ENCODE measurements at regions not wholly inside any gene's neighbourhood (a gene's known extent, or its start where the extent isn't known, plus 50 kb on each side); places are given as distances from the start of the nearest gene placed in this dataset.

DNA sequence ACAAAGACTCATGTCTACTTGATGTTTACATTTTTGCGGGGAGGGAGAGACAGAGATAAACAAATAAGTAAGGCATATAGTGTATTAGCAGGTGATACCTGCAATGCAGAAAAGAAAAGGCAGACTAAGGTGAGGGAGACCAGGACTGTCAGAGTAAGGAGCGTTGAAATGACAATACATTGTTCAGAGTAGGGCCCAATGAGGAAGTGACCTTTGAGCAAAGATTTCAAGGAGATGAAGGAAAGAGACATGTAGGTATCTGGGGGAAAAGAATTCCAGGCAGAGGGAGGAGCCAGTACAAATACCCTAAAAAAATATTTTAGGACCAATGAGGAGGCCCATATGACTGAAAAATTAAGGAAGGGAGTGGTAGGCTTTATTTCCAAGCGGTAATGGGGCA is 162.7 kb upstream of the PRSS1 start:
- CTCF ChIA-PET = interaction anchor here (0.9 to 1.4 kb wide), 4 partner anchors 24 to 120 kb away, joined by 3 to 5 read pairs (median 4); no protein-coding TSS in a partner anchor
- DNase-seq (no peak), ATAC-seq (replicated peaks in 1 of 4) (no peak)
- H3K4me1 ChIP-seq (ENCODE audit: control insufficient read depth in 1 of 2, extremely low read depth in 1 of 2, insufficient read depth in 2 of 2, low read length in 2 of 2) = peaks cover under 1% of the 10 kb centered on the region in 2 experiments
- H3K27ac ChIP-seq (ENCODE audit: low read length) = no peak overlapping the region
- WGBS (ENCODE audit: insufficient coverage) = 100% methylated on average over 3 of the region's 3 CpGs
- H3K9me3 ChIP-seq = no peaks in the 10 kb centered on the region
- H3K27me3 Mint-ChIP-seq = no peaks in the 10 kb centered on the region
- H3K27me3 ChIP-seq (replicated peaks in 1 of 2; ENCODE audit: control insufficient read depth in 2 of 2, extremely low read depth in 1 of 2, insufficient read depth in 2 of 2, low read length in 1 of 2) = no peaks in the 10 kb centered on the region
- H3K9me3 Mint-ChIP-seq = no peaks in the 10 kb centered on the region
- POLR2A ChIA-PET = no interaction called here
- H3K36me3 Mint-ChIP-seq = no peaks in the 10 kb centered on the region
- no peak overlapping the region for H3K4me3 Mint-ChIP-seq
- no peak overlapping the region for H3K4me3 ChIP-seq (ENCODE audit: control insufficient read depth in 1 of 2, extremely low read depth in 1 of 2, low read length in 1 of 2)
- peaks cover 9 to 16% (median 11%) of the 10 kb centered on the region in 3 donors for H3K4me1 Mint-ChIP-seq
- no peaks in the 10 kb centered on the region for H3K36me3 ChIP-seq (ENCODE audit: control insufficient read depth in 2 of 2, extremely low read depth in 1 of 2, insufficient read depth in 1 of 2, low read length in 1 of 2)
- H3K27ac Mint-ChIP-seq = no peak overlapping the region

DNA sequence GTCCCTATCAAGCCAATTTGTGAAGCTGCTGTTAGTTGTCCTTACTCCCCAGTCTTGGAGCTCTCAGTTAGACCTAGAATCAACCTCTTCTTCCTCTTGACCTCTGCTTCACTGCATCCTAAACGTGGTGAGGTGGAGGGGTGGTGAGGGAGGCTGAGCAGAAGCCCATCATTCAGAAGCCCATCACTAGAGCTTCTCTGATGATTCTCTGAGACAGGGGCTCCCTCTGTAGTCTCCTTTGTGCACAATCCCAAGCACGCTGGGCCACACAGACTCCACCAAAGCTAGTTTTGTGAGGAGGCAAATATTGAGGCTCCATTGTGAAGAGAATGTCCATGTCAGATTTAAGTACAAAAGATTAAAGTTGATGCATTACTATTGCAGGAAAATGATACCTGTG is 163.8 kb upstream of the PRSS1 start:
- Mint-ChIP-seq H3K4me3 (no peak overlapping the region), H3K36me3 (no peaks in the 10 kb centered on the region), H3K9me3 (no peaks in the 10 kb centered on the region), H3K27ac (peak overlapping the region in 1 of 2 donors; percentile 5), H3K4me1 (peaks cover 20 to 23% (median 22%) of the 10 kb centered on the region in 3 donors), H3K27me3 (no peaks in the 10 kb centered on the region)
- no peak for ATAC-seq (replicated peaks in 1 of 4)
- no peak for DNase-seq
- H3K4me3 ChIP-seq (ENCODE audit: control insufficient read depth in 1 of 2, extremely low read depth in 1 of 2, low read length in 1 of 2) = no peak overlapping the region
- POLR2A ChIA-PET = no interaction called here
- H3K36me3 ChIP-seq (ENCODE audit: control insufficient read depth in 2 of 2, extremely low read depth in 1 of 2, insufficient read depth in 1 of 2, low read length in 1 of 2) = no peaks in the 10 kb centered on the region
- H3K4me1 ChIP-seq (ENCODE audit: control insufficient read depth in 1 of 2, extremely low read depth in 1 of 2, insufficient read depth in 2 of 2, low read length in 2 of 2) = peaks cover 4 to 10% of the 10 kb centered on the region in 2 experiments
- CTCF ChIA-PET = interaction anchor here in 1 of 2 donors (0.5 kb wide), 1 partner anchor 423 kb away, joined by 3 read pairs; no protein-coding TSS in a partner anchor
- H3K9me3 ChIP-seq = no peaks in the 10 kb centered on the region
- H3K27ac ChIP-seq (ENCODE audit: low read length) = no peak overlapping the region
- no peaks in the 10 kb centered on the region for H3K27me3 ChIP-seq (replicated peaks in 1 of 2; ENCODE audit: control insufficient read depth in 2 of 2, extremely low read depth in 1 of 2, insufficient read depth in 2 of 2, low read length in 1 of 2)
- WGBS (ENCODE audit: insufficient coverage) = no CpG with 5 or more reads among the region's 2 CpGs

DNA sequence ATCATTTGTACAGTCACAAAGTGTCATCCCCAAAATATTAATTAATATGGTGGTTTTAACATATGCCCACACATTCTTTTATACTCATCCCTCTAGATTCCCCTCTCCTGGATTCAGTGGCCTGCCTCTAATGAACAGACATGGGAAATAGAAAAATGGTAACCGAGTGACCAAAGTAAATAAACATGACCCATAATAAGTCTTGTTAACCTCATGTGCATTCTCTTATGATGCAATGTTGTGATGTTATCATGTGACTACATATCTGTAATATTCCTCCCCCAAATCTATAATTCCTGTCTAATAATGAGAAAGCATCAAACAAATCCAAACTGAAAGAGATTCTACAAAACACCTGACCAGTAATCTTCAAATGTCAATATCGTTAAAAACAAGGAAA is 164.5 kb upstream of the PRSS1 start:
- Mint-ChIP-seq H3K36me3 (no peaks in the 10 kb centered on the region), H3K4me1 (peaks cover 22 to 30% (median 26%) of the 10 kb centered on the region in 3 donors), H3K4me3 (no peak overlapping the region), H3K27ac (no peak overlapping the region), H3K9me3 (no peaks in the 10 kb centered on the region), H3K27me3 (no peaks in the 10 kb centered on the region)
- POLR2A ChIA-PET = no interaction called here
- DNase-seq (no peak), ATAC-seq (replicated peaks in 1 of 4) (no peak)
- no peak overlapping the region for H3K4me3 ChIP-seq (ENCODE audit: control insufficient read depth in 1 of 2, extremely low read depth in 1 of 2, low read length in 1 of 2)
- H3K36me3 ChIP-seq (ENCODE audit: control insufficient read depth in 2 of 2, extremely low read depth in 1 of 2, insufficient read depth in 1 of 2, low read length in 1 of 2) = no peaks in the 10 kb centered on the region
- no CpG with 5 or more reads among the region's 2 CpGs for WGBS (ENCODE audit: insufficient coverage)
- CTCF ChIA-PET = interaction anchor here in 1 of 2 donors (0.5 kb wide), 1 partner anchor 423 kb away, joined by 3 read pairs; no protein-coding TSS in a partner anchor
- no peaks in the 10 kb centered on the region for H3K27me3 ChIP-seq (replicated peaks in 1 of 2; ENCODE audit: control insufficient read depth in 2 of 2, extremely low read depth in 1 of 2, insufficient read depth in 2 of 2, low read length in 1 of 2)
- no peaks in the 10 kb centered on the region for H3K9me3 ChIP-seq
- H3K4me1 ChIP-seq (ENCODE audit: control insufficient read depth in 1 of 2, extremely low read depth in 1 of 2, insufficient read depth in 2 of 2, low read length in 2 of 2) = peaks cover 4 to 10% of the 10 kb centered on the region in 2 experiments
- no peak overlapping the region for H3K27ac ChIP-seq (ENCODE audit: low read length)

DNA sequence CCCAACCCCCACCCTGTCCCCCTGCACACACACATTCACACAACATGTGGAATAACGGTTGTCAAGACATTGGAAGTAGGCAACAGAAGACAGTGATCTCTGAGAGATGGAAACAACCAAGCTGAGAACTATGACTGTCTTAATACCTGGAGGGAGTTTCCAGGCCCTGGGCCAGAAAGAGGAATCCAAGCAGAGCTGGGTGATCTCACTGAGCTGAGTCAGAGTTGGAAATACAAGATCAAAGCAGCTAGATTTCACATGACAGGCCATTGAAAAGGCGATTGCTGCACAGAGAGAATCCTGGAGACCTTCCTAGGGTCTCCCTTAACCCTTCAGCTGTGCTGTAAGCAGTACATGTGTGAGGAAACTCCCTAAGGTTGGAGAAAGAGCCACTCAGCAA is 165.8 kb upstream of the PRSS1 start:
- no peaks in the 10 kb centered on the region for H3K36me3 Mint-ChIP-seq
- DNase-seq (peak in 1 of 35 experiments; percentile 26), ATAC-seq (replicated peaks in 1 of 4) (peak in 1 of 4 experiments; percentile 39)
- no peak overlapping the region for H3K27ac ChIP-seq (ENCODE audit: low read length)
- H3K9me3 Mint-ChIP-seq = no peaks in the 10 kb centered on the region
- H3K27ac Mint-ChIP-seq = no peak overlapping the region
- peaks cover 4 to 10% of the 10 kb centered on the region in 2 experiments for H3K4me1 ChIP-seq (ENCODE audit: control insufficient read depth in 1 of 2, extremely low read depth in 1 of 2, insufficient read depth in 2 of 2, low read length in 2 of 2)
- ChIA-PET POLR2A (no interaction called here), CTCF (no interaction called here)
- no peaks in the 10 kb centered on the region for H3K27me3 Mint-ChIP-seq
- H3K27me3 ChIP-seq (replicated peaks in 1 of 2; ENCODE audit: control insufficient read depth in 2 of 2, extremely low read depth in 1 of 2, insufficient read depth in 2 of 2, low read length in 1 of 2) = no peaks in the 10 kb centered on the region
- H3K36me3 ChIP-seq (ENCODE audit: control insufficient read depth in 2 of 2, extremely low read depth in 1 of 2, insufficient read depth in 1 of 2, low read length in 1 of 2) = no peaks in the 10 kb centered on the region
- no peaks in the 10 kb centered on the region for H3K9me3 ChIP-seq
- no peak overlapping the region for H3K4me3 ChIP-seq (ENCODE audit: control insufficient read depth in 1 of 2, extremely low read depth in 1 of 2, low read length in 1 of 2)
- no CpG with 5 or more reads among the region's 2 CpGs for WGBS (ENCODE audit: insufficient coverage)
- H3K4me1 Mint-ChIP-seq = peaks cover 22 to 34% (median 28%) of the 10 kb centered on the region in 3 donors
- H3K4me3 Mint-ChIP-seq = no peak overlapping the region

DNA sequence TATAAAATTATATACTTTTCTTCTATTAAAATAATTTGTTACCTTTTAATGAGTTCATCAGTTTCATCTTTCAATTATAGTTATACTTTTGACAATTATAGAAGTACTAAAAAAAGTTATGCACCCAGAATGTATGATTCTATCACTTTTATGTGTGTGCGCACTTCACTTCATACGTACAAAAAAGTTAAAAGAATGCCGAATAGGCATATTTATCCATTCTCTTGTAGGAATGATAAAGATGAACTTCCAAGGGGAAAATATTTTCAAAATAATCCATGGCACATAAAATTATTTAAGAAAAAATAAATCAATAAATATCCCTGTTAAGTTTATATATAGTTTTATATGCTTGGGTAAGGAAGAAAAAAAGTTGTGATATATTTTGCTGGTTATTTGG is 166.9 kb upstream of the PRSS1 start:
- Histone ChIP-seq H3K36me3 (ENCODE audit: control insufficient read depth in 2 of 2, extremely low read depth in 1 of 2, insufficient read depth in 1 of 2, low read length in 1 of 2) (no peaks in the 10 kb centered on the region), H3K27ac (ENCODE audit: low read length) (no peak overlapping the region), H3K9me3 (no peaks in the 10 kb centered on the region), H3K27me3 (replicated peaks in 1 of 2; ENCODE audit: control insufficient read depth in 2 of 2, extremely low read depth in 1 of 2, insufficient read depth in 2 of 2, low read length in 1 of 2) (no peaks in the 10 kb centered on the region), H3K4me1 (ENCODE audit: control insufficient read depth in 1 of 2, extremely low read depth in 1 of 2, insufficient read depth in 2 of 2, low read length in 2 of 2) (peaks cover 4 to 10% of the 10 kb centered on the region in 2 experiments), H3K4me3 (ENCODE audit: control insufficient read depth in 1 of 2, extremely low read depth in 1 of 2, low read length in 1 of 2) (no peak overlapping the region)
- H3K4me1 Mint-ChIP-seq = peaks cover 20 to 33% (median 26%) of the 10 kb centered on the region in 3 donors
- ChIA-PET POLR2A (interaction anchor here in 1 of 2 donors (0.7 kb wide), 1 partner anchor 49 kb away, joined by 4 read pairs; no protein-coding TSS in a partner anchor), CTCF (interaction anchor here in 1 of 2 donors (0.7 kb wide), 1 partner anchor 67 kb away, joined by 4 read pairs; no protein-coding TSS in a partner anchor)
- DNase-seq = no peak
- H3K4me3 Mint-ChIP-seq = no peak overlapping the region
- no peaks in the 10 kb centered on the region for H3K27me3 Mint-ChIP-seq
- H3K9me3 Mint-ChIP-seq = no peaks in the 10 kb centered on the region
- no peak for ATAC-seq (replicated peaks in 1 of 4)
- no peaks in the 10 kb centered on the region for H3K36me3 Mint-ChIP-seq
- H3K27ac Mint-ChIP-seq = no peak overlapping the region
- no CpG with 5 or more reads among the region's 3 CpGs for WGBS (ENCODE audit: insufficient coverage)

DNA sequence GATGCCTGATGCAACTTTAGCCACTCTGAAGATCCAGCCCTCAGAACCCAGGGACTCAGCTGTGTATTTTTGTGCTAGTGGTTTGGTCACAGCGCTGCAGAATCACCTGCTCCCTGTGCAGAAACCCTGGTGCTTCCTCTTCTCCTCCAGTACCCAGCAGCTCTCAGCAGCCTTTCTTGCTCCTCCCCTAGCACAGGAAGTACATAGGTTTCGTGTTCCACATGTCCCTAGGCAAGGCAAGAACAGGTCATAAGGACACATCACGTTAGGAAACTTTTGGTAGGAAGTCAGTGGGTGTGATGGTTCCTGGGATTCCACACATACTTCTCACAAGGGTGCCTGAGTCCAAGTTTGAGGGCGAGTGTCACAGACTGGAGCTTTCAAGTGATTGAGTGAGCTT is 167.9 kb upstream of the PRSS1 start:
- ChIA-PET CTCF (no interaction called here), POLR2A (interaction anchor here in 1 of 2 donors (0.6 kb wide), 2 partner anchors 13 to 17 kb away, joined by 3 to 10 read pairs; no protein-coding TSS in a partner anchor)
- no peaks in the 10 kb centered on the region for H3K9me3 ChIP-seq
- Mint-ChIP-seq H3K9me3 (no peaks in the 10 kb centered on the region), H3K27me3 (no peaks in the 10 kb centered on the region), H3K27ac (peak overlapping the region; percentile 50 to 69), H3K4me1 (peaks cover 11 to 28% (median 24%) of the 10 kb centered on the region in 3 donors), H3K36me3 (no peaks in the 10 kb centered on the region), H3K4me3 (peak overlapping the region; percentile 17 to 59 (median 52))
- H3K27me3 ChIP-seq (replicated peaks in 1 of 2; ENCODE audit: control insufficient read depth in 2 of 2, extremely low read depth in 1 of 2, insufficient read depth in 2 of 2, low read length in 1 of 2) = no peaks in the 10 kb centered on the region
- H3K4me1 ChIP-seq (ENCODE audit: control insufficient read depth in 1 of 2, extremely low read depth in 1 of 2, insufficient read depth in 2 of 2, low read length in 2 of 2) = peaks cover 4 to 10% of the 10 kb centered on the region in 2 experiments
- 80% methylated on average over 1 of the region's 4 CpGs for WGBS (ENCODE audit: insufficient coverage)
- DNase-seq = peak in 22 of 35 experiments; percentile 2 to 44 (median 16)
- peak; percentile 84 to 93 (median 90) for ATAC-seq (replicated peaks in 1 of 4)
- no peak overlapping the region for H3K27ac ChIP-seq (ENCODE audit: low read length)
- H3K36me3 ChIP-seq (ENCODE audit: control insufficient read depth in 2 of 2, extremely low read depth in 1 of 2, insufficient read depth in 1 of 2, low read length in 1 of 2) = no peaks in the 10 kb centered on the region
- H3K4me3 ChIP-seq (ENCODE audit: control insufficient read depth in 1 of 2, extremely low read depth in 1 of 2, low read length in 1 of 2) = peak overlapping the region in 1 of 2 donors; percentile 23

Data from T-cell (primary cell).